ENCODE measurements at regions not wholly inside any gene's neighbourhood (a gene's known extent, or its start where the extent isn't known, plus 50 kb on each side); places are given as distances from the start of the nearest gene placed in this dataset.

GRCh38 chr5:162786234-162786633 lies 651.2 kb upstream of the CCNG1 start:
- no peaks in the 10 kb centered on the region for H3K4me1 ChIP-seq (ENCODE audit: control insufficient read depth, extremely low read depth, insufficient read depth, low read length)
- no peaks in the 10 kb centered on the region for H3K36me3 ChIP-seq (ENCODE audit: control insufficient read depth, insufficient read depth, low read length)
- no peaks in the 10 kb centered on the region for H4K20me1 ChIP-seq (ENCODE audit: control insufficient read depth, extremely low read depth, insufficient read depth, low read length)
- no peak overlapping the region for H3K27ac ChIP-seq (ENCODE audit: insufficient read depth, low read length)
- H3K9ac ChIP-seq (ENCODE audit: insufficient read depth, low read length) = no peak overlapping the region
- H2AFZ ChIP-seq (ENCODE audit: low read length) = no peak overlapping the region
- no peaks in the 10 kb centered on the region for H3K9me3 ChIP-seq (ENCODE audit: control insufficient read depth, insufficient read depth, low read depth, low read length)
- TF ChIP-seq EZH2 (IDR thresholded peaks at IDR 0.05; ENCODE audit: low read length, missing control alignments) = no peak
- TF ChIP-seq CTCF (conservative IDR thresholded peaks at IDR 0.05 in 1 of 2, IDR thresholded peaks at IDR 0.05 in 1 of 2; ENCODE audit: low read depth in 1 of 2, low read length in 2 of 2) = no peak
- no peak overlapping the region for H3K4me2 ChIP-seq (ENCODE audit: extremely low read depth, insufficient read depth, low read length)
- H3K79me2 ChIP-seq (ENCODE audit: control insufficient read depth, insufficient read depth, low read length) = no peaks in the 10 kb centered on the region
- H3K27me3 ChIP-seq (ENCODE audit: control insufficient read depth, insufficient read depth, low read length) = no peaks in the 10 kb centered on the region
- H3K4me3 ChIP-seq (replicated peaks in 1 of 4; ENCODE audit: control extremely low read depth in 1 of 4, insufficient read depth in 1 of 4, low read depth in 3 of 4, low read length in 4 of 4) = no peak overlapping the region
- no peak for DNase-seq (ENCODE audit: low read depth in 2 of 2)

GRCh38 chr5:162796507-162796906 lies 640.9 kb upstream of the CCNG1 start:
- Histone ChIP-seq H2AFZ (ENCODE audit: low read length) (no peak overlapping the region), H3K4me1 (ENCODE audit: control insufficient read depth, extremely low read depth, insufficient read depth, low read length) (no peaks in the 10 kb centered on the region), H3K27me3 (ENCODE audit: control insufficient read depth, insufficient read depth, low read length) (no peaks in the 10 kb centered on the region), H3K4me2 (ENCODE audit: extremely low read depth, insufficient read depth, low read length) (no peak overlapping the region), H3K4me3 (replicated peaks in 1 of 4; ENCODE audit: control extremely low read depth in 1 of 4, insufficient read depth in 1 of 4, low read depth in 3 of 4, low read length in 4 of 4) (no peak overlapping the region), H3K36me3 (ENCODE audit: control insufficient read depth, insufficient read depth, low read length) (no peaks in the 10 kb centered on the region), H3K9me3 (ENCODE audit: control insufficient read depth, insufficient read depth, low read depth, low read length) (no peaks in the 10 kb centered on the region), H3K27ac (ENCODE audit: insufficient read depth, low read length) (no peak overlapping the region), H3K9ac (ENCODE audit: insufficient read depth, low read length) (no peak overlapping the region), H3K79me2 (ENCODE audit: control insufficient read depth, insufficient read depth, low read length) (no peaks in the 10 kb centered on the region), H4K20me1 (ENCODE audit: control insufficient read depth, extremely low read depth, insufficient read depth, low read length) (no peaks in the 10 kb centered on the region)
- TF ChIP-seq EZH2 (IDR thresholded peaks at IDR 0.05; ENCODE audit: low read length, missing control alignments) (no peak), CTCF (conservative IDR thresholded peaks at IDR 0.05 in 1 of 2, IDR thresholded peaks at IDR 0.05 in 1 of 2; ENCODE audit: low read depth in 1 of 2, low read length in 2 of 2) (no peak)
- no peak for DNase-seq (ENCODE audit: low read depth in 2 of 2)

GRCh38 chr5:162800301-162800700 lies 637.1 kb upstream of the CCNG1 start:
- Histone ChIP-seq H2AFZ (ENCODE audit: low read length) (no peak overlapping the region), H3K27ac (ENCODE audit: insufficient read depth, low read length) (no peak overlapping the region), H4K20me1 (ENCODE audit: control insufficient read depth, extremely low read depth, insufficient read depth, low read length) (no peaks in the 10 kb centered on the region), H3K4me1 (ENCODE audit: control insufficient read depth, extremely low read depth, insufficient read depth, low read length) (no peaks in the 10 kb centered on the region), H3K9me3 (ENCODE audit: control insufficient read depth, insufficient read depth, low read depth, low read length) (no peaks in the 10 kb centered on the region), H3K4me2 (ENCODE audit: extremely low read depth, insufficient read depth, low read length) (no peak overlapping the region), H3K36me3 (ENCODE audit: control insufficient read depth, insufficient read depth, low read length) (no peaks in the 10 kb centered on the region), H3K9ac (ENCODE audit: insufficient read depth, low read length) (no peak overlapping the region), H3K79me2 (ENCODE audit: control insufficient read depth, insufficient read depth, low read length) (no peaks in the 10 kb centered on the region), H3K27me3 (ENCODE audit: control insufficient read depth, insufficient read depth, low read length) (no peaks in the 10 kb centered on the region), H3K4me3 (replicated peaks in 1 of 4; ENCODE audit: control extremely low read depth in 1 of 4, insufficient read depth in 1 of 4, low read depth in 3 of 4, low read length in 4 of 4) (no peak overlapping the region)
- TF ChIP-seq EZH2 (IDR thresholded peaks at IDR 0.05; ENCODE audit: low read length, missing control alignments) (no peak), CTCF (conservative IDR thresholded peaks at IDR 0.05 in 1 of 2, IDR thresholded peaks at IDR 0.05 in 1 of 2; ENCODE audit: low read depth in 1 of 2, low read length in 2 of 2) (no peak)
- no peak for DNase-seq (ENCODE audit: low read depth in 2 of 2)
